ENCODE measurements at regions not wholly inside any gene's neighbourhood (a gene's known extent, or its start where the extent isn't known, plus 50 kb on each side); places are given as distances from the start of the nearest gene placed in this dataset.

GRCh38 chr13:33935969-33936368 lies 118.0 kb downstream of the RFC3 start:
- H2AK5ac ChIP-seq (ENCODE audit: low read depth, low read length): no peak overlapping the region
- ChIA-PET CTCF (no interaction called here), POLR2A (ENCODE audit: unreplicated experiment) (no interaction called here)
- peaks cover 3% of the 10 kb centered on the region; the same call in 1 of the 2 replicates for H3K4me1 ChIP-seq (ENCODE audit: control insufficient read depth, insufficient read depth, low read length)
- H2AK9ac ChIP-seq (replicated peaks; ENCODE audit: low read depth, low read length, poor library complexity): no peak overlapping the region
- WGBS, 2 experiments (ENCODE audit: extremely low coverage in 2 of 2, insufficient read length in 1 of 2): 100% methylated on average over 1 of the region's 4 CpGs; no CpG with 5 or more reads in 1 of the 2 experiments
- no peak overlapping the region for H3K56ac ChIP-seq (ENCODE audit: extremely low read depth, insufficient read depth, low read length)
- H3K23ac ChIP-seq (ENCODE audit: low read depth, low read length): no peak overlapping the region
- DNase-seq (no peak), ATAC-seq (ENCODE audit: low read depth) (no peak)
- peak overlapping the region; percentile 10 for H2AFZ ChIP-seq (replicated peaks; ENCODE audit: low read length, poor library complexity)
- no peak overlapping the region for H3K27ac ChIP-seq (ENCODE audit: insufficient read depth, low read length)
- H3K4ac ChIP-seq (ENCODE audit: low read depth, low read length): no peak overlapping the region
- no peak overlapping the region for H4K5ac ChIP-seq (ENCODE audit: low read depth, low read length)
- no TSS peak for BruUV-seq (replicated peaks)
- H2BK120ac ChIP-seq (ENCODE audit: low read depth, low read length): no peak overlapping the region
- no peaks in the 10 kb centered on the region for H3K27me3 ChIP-seq (ENCODE audit: control insufficient read depth, insufficient read depth, low read length)
- no peaks in the 10 kb centered on the region for H3K79me1 ChIP-seq (ENCODE audit: low read depth in 1 of 2, low read length in 2 of 2)
- TF ChIP-seq MXI1 (IDR thresholded peaks at IDR 0.05; ENCODE audit: borderline replicate concordance, low read depth, low read length) (no peak), CHD1 (IDR thresholded peaks at IDR 0.05; ENCODE audit: low read depth, low read length) (no peak), SMC3 (IDR thresholded peaks at IDR 0.05; ENCODE audit: low read depth, low read length) (no peak), RAD21 (IDR thresholded peaks at IDR 0.05; ENCODE audit: low read length) (no peak), NFE2L2 (IDR thresholded peaks at IDR 0.05; ENCODE audit: low read depth, low read length) (no peak), FOS (IDR thresholded peaks at IDR 0.05; ENCODE audit: low read depth, low read length) (no peak), POLR2A (IDR thresholded peaks at IDR 0.05; ENCODE audit: low read depth, low read length) (no peak), MAFK (IDR thresholded peaks at IDR 0.05; ENCODE audit: low read depth, low read length) (no peak), ELK1 (IDR thresholded peaks at IDR 0.05; ENCODE audit: borderline replicate concordance, low read depth, low read length) (no peak)
- dilution Hi-C loops (cut with HindIII; ENCODE audit: low sequenced_read_pairs, unreplicated experiment) (no loop called here), in situ Hi-C loops (cut with MboI; ENCODE audit: low sequenced_read_pairs) (no loop called here), intact Hi-C loops (cut with micrococcal nuclease) (loop anchor here (10.0 kb wide), 2 partner anchors 629 to 1009 kb away; partner anchors contain the start of gene NBEA)
- H3K14ac ChIP-seq (replicated peaks; ENCODE audit: low read depth, low read length): no peak overlapping the region
- no peak overlapping the region for H3K4me3 ChIP-seq (ENCODE audit: insufficient read depth, low read depth, low read length)
- H2BK20ac ChIP-seq (ENCODE audit: low read depth, low read length): no peak overlapping the region
- H4K20me1 ChIP-seq (ENCODE audit: insufficient read depth, low read length): no peaks in the 10 kb centered on the region
- peaks cover 3% of the 10 kb centered on the region; the same call in 1 of the 2 replicates for H3K9me1 ChIP-seq (ENCODE audit: insufficient read depth, low read length)
- H2BK15ac ChIP-seq (ENCODE audit: low read depth, low read length): no peak overlapping the region
- H3K9ac ChIP-seq (ENCODE audit: low read depth, low read length): no peak overlapping the region
- no peak overlapping the region for H3K18ac ChIP-seq (ENCODE audit: low read depth, low read length)
- H4K91ac ChIP-seq (ENCODE audit: insufficient read depth, low read depth, low read length): no peak overlapping the region
- no peaks in the 10 kb centered on the region for H3K36me3 ChIP-seq (ENCODE audit: control insufficient read depth, insufficient read depth, low read length)
- no peak overlapping the region for H3K4me2 ChIP-seq (ENCODE audit: low read depth, low read length)
- H2BK5ac ChIP-seq (ENCODE audit: low read depth, low read length, poor library complexity, severe bottlenecking): no peak overlapping the region
- no peaks in the 10 kb centered on the region for H3K9me3 ChIP-seq (ENCODE audit: control insufficient read depth, insufficient read depth, low read length)
- H4K8ac ChIP-seq (ENCODE audit: low read depth in 2 of 2, low read length in 2 of 2): no peak overlapping the region

Measured in IMR-90 (cell line).